Vagina (tissue), 2 donors: ENCODE measurements at regions not wholly inside any gene's neighbourhood (a gene's known extent, or its start where the extent isn't known, plus 50 kb on each side); places are given as distances from the start of the nearest gene placed in this dataset.

Experiments
- DNase-seq, 2 donors: peaks; one replicate each; pipeline ENCODE4 v3.0.0-alpha.2; 2017; ENCODE audit errors: extremely low spot score in 2 of 2
- H3K27ac ChIP-seq: fragments of 200-600 bp; sonication (generic); one replicate; pipeline ENCODE4 v1.5.1; 2019
- H3K27me3 ChIP-seq: fragments of 200-600 bp; sonication (generic); one replicate; pipeline ENCODE4 v1.5.1; 2019
- H3K36me3 ChIP-seq, 2 donors: fragments of 200-600 bp; sonication (generic); one replicate each; pipeline ENCODE4 v1.5.1; 2017 to 2019
- H3K4me1 ChIP-seq: fragments of 200-600 bp; sonication (generic); one replicate; pipeline ENCODE4 v1.5.1; 2019
- H3K4me3 ChIP-seq, 2 donors: fragments of 200-600 bp; sonication (generic); 1 replicate in 1 of 2; 2 replicates in 1 of 2; pipeline ENCODE4 v1.5.1; 2016 to 2019
- H3K9me3 ChIP-seq: fragments of 200-600 bp; sonication (generic); one replicate; pipeline ENCODE4 v1.5.1; 2019
- POLR2A ChIP-seq, 2 donors: fragments of 450-650 bp; IDR thresholded peaks; one replicate each; pipeline ENCODE4 v1.6.1; 2017; ENCODE audit warnings: antibody characterized with exemption in 2 of 2, mild to moderate bottlenecking in 2 of 2, moderate library complexity in 2 of 2
- POLR2AphosphoS5 ChIP-seq, 2 donors: sonication (generic); formaldehyde crosslinking; IDR thresholded peaks; one replicate each; pipeline ENCODE4 v1.9.0; 2017; ENCODE audit warnings: antibody characterized with exemption in 2 of 2, mild to moderate bottlenecking in 2 of 2, low read depth in 1 of 2; ENCODE audit not compliant: insufficient read depth in 1 of 2
- intact Hi-C: fragments of 100-400 bp; cut with DNase I; formaldehyde crosslinking; loops from one replicate; pipeline ENCODE4 v1.15.1; 2023
- TF ChIP-seq, protein P1 (sequence below), 3 experiments: fragments of 450-650 bp in 2 of 3; fragments of 200-600 bp in 1 of 3; sonication (generic) in 1 of 3; IDR thresholded peaks; one replicate each; pipeline ENCODE4 v1.5.1; 2017 to 2019; ENCODE audit warnings: antibody characterized with exemption in 3 of 3, mild to moderate bottlenecking in 2 of 3, moderate library complexity in 2 of 3

DNA sequence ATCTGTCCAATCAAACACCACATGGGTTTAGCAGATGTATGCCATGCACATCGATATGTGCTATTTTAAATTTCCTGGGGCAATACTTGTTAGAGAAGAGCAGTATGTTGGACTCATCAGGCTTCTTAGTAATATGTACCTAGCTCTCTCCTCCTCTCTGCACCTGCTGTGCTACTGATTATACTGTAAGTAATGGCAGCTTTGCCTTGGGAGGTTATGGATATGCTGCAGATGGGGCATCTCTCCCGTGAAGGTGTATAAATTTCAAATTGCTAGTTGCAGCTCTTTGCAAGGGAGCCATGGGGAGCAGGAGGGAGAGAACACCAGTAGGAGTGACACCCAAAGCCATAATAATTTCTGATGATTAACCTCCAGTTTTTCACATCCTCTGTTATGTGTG, 101.5 kb downstream of the SPATA31D1 start:
- no peak for DNase-seq
- Histone ChIP-seq H3K36me3 (no peaks in the 10 kb centered on the region), H3K4me1 (no peaks in the 10 kb centered on the region), H3K9me3 (no peaks in the 10 kb centered on the region), H3K27ac (no peak overlapping the region), H3K27me3 (no peaks in the 10 kb centered on the region), H3K4me3 (no peak overlapping the region)
- intact Hi-C loops: no loop called here
- no peak for TF ChIP-seq POLR2A (IDR thresholded peaks at IDR 0.05)
- TF ChIP-seq, protein P1, sequence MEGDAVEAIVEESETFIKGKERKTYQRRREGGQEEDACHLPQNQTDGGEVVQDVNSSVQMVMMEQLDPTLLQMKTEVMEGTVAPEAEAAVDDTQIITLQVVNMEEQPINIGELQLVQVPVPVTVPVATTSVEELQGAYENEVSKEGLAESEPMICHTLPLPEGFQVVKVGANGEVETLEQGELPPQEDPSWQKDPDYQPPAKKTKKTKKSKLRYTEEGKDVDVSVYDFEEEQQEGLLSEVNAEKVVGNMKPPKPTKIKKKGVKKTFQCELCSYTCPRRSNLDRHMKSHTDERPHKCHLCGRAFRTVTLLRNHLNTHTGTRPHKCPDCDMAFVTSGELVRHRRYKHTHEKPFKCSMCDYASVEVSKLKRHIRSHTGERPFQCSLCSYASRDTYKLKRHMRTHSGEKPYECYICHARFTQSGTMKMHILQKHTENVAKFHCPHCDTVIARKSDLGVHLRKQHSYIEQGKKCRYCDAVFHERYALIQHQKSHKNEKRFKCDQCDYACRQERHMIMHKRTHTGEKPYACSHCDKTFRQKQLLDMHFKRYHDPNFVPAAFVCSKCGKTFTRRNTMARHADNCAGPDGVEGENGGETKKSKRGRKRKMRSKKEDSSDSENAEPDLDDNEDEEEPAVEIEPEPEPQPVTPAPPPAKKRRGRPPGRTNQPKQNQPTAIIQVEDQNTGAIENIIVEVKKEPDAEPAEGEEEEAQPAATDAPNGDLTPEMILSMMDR (IDR thresholded peaks at IDR 0.05): no peak
- TF ChIP-seq POLR2AphosphoS5 (IDR thresholded peaks at IDR 0.05; ENCODE audit: insufficient read depth in 1 of 2, low read depth in 1 of 2): no peak

DNA sequence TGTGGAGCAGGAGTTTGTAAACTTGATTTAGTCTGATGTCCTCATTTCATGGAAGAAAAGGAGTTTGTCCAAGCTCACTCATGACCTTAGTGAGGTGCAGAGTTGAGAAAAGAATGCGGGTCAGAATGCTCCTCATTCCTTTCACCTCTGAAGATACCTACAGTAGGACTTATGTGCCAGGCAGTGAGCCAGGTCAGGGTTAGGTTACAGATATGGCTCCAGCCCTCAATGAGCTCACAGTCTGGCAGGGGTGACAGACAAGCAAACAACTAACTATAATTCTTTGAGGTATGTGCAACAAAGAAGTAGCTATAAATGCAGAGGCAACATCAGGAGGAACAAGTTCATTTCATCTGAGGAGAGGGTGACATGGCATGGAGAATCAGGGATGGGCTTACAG, 102.5 kb downstream of the SPATA31D1 start:
- no peak for TF ChIP-seq POLR2AphosphoS5 (IDR thresholded peaks at IDR 0.05; ENCODE audit: insufficient read depth in 1 of 2, low read depth in 1 of 2)
- TF ChIP-seq POLR2A (IDR thresholded peaks at IDR 0.05): no peak
- TF ChIP-seq, protein P1 (IDR thresholded peaks at IDR 0.05): no peak
- no peak for DNase-seq
- intact Hi-C loops: no loop called here

DNA sequence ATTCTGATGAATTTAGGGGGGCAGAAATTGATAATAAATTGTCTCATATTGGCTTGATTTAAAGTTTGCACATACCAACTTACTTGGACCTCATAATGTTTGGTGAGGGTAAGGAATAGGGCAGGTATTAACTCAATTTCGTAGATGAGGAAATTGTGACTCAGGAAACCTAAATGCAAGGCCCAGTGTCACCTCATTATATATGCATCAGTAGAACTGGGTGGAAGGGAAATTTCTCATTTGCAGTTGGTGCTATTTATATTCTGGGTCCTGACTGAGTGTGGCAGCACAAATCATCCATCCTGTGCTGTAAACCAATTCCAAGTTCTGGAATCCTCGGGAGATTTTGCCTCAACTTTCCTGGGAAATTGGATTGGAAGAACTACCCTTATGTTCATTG, 103.0 kb downstream of the SPATA31D1 start:
- no peak overlapping the region for H3K4me3 ChIP-seq
- H3K36me3 ChIP-seq: no peaks in the 10 kb centered on the region
- H3K9me3 ChIP-seq: no peaks in the 10 kb centered on the region
- TF ChIP-seq, protein P1 (IDR thresholded peaks at IDR 0.05): no peak
- TF ChIP-seq POLR2AphosphoS5 (IDR thresholded peaks at IDR 0.05; ENCODE audit: insufficient read depth in 1 of 2, low read depth in 1 of 2) (no peak), POLR2A (IDR thresholded peaks at IDR 0.05) (no peak)
- no peaks in the 10 kb centered on the region for H3K27me3 ChIP-seq
- no peak overlapping the region for H3K27ac ChIP-seq
- DNase-seq: no peak
- no peaks in the 10 kb centered on the region for H3K4me1 ChIP-seq
- intact Hi-C loops: no loop called here

More for the DNA sequence above, 102.5 kb downstream of the SPATA31D1 start:
- Histone ChIP-seq H3K27ac (no peak overlapping the region), H3K4me1 (no peaks in the 10 kb centered on the region), H3K9me3 (no peaks in the 10 kb centered on the region), H3K4me3 (no peak overlapping the region), H3K27me3 (no peaks in the 10 kb centered on the region), H3K36me3 (no peaks in the 10 kb centered on the region)

DNA sequence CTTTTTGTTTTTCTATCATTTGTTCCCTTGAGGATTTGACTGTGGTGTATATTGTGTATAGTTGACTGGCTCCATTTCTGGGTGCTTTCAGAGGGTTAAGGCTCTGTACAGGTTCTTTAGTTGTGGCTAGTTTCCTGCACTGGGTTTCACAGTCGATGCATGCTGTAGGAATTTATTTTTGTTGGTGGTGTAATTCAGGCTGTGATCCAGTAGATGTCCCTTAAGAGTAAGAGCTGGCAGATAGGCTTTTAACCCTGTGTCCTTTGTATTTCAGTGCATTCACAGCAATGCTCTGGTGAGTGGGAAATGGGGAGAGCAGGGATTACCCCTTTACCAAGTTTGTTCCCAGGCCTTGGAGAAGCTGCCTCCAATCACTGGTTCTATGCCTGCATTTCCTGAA, 112.9 kb downstream of the SPATA31D1 start:
- Histone ChIP-seq H3K27ac (no peak overlapping the region), H3K9me3 (no peaks in the 10 kb centered on the region), H3K4me1 (no peaks in the 10 kb centered on the region), H3K36me3 (no peaks in the 10 kb centered on the region), H3K27me3 (no peaks in the 10 kb centered on the region), H3K4me3 (no peak overlapping the region)
- intact Hi-C loops: no loop called here
- no peak for DNase-seq
- TF ChIP-seq POLR2AphosphoS5 (IDR thresholded peaks at IDR 0.05; ENCODE audit: insufficient read depth in 1 of 2, low read depth in 1 of 2) (no peak), POLR2A (IDR thresholded peaks at IDR 0.05) (no peak)
- TF ChIP-seq, protein P1 (IDR thresholded peaks at IDR 0.05): no peak

DNA sequence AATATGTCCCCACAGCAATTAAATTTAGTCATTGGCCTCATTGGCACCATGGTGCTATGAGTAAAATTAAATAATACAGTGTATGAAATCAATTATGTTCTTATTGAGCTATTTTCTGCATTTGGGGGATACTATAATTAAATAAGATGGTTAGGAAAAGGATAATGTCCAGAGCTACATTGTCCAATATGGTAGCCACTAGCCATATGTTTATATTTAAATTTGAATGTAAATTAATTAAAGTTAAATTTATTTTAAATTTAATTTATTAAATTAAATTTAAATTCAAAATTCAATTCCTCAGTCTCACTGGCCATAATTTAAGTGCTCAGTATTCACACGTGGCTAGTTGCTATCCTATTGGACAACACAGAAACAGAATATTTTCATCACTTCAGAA, 115.7 kb downstream of the SPATA31D1 start:
- TF ChIP-seq POLR2A (IDR thresholded peaks at IDR 0.05) (no peak), POLR2AphosphoS5 (IDR thresholded peaks at IDR 0.05; ENCODE audit: insufficient read depth in 1 of 2, low read depth in 1 of 2) (no peak)
- TF ChIP-seq, protein P1 (IDR thresholded peaks at IDR 0.05): no peak
- no peak overlapping the region for H3K27ac ChIP-seq
- no peaks in the 10 kb centered on the region for H3K4me1 ChIP-seq
- H3K36me3 ChIP-seq: no peaks in the 10 kb centered on the region
- H3K4me3 ChIP-seq: no peak overlapping the region
- no peak for DNase-seq
- H3K9me3 ChIP-seq: no peaks in the 10 kb centered on the region
- intact Hi-C loops: no loop called here
- H3K27me3 ChIP-seq: no peaks in the 10 kb centered on the region
